WTC11 (cell line): ENCODE measurements at regions not wholly inside any gene's neighbourhood (a gene's known extent, or its start where the extent isn't known, plus 50 kb on each side); places are given as distances from the start of the nearest gene placed in this dataset.

Experiments
- SP1 ChIP-seq: sonication (generic); formaldehyde crosslinking; conservative IDR thresholded peaks from 2 replicates; pipeline ENCODE4 v1.8.1; 2022; ENCODE audit warnings: missing genetic modification reagents
- TCF7 ChIP-seq: sonication (generic); formaldehyde crosslinking; IDR thresholded peaks from 2 replicates; pipeline ENCODE4 v1.8.0; 2022; ENCODE audit warnings: mild to moderate bottlenecking, low read depth, missing genetic modification reagents, moderate library complexity
- TF ChIP-seq, protein P1 (sequence below): sonication (generic); formaldehyde crosslinking; IDR thresholded peaks from 2 replicates; pipeline ENCODE4 v1.8.0; 2022; ENCODE audit warnings: missing genetic modification reagents
- TF ChIP-seq, protein P2 (sequence below): sonication (generic); formaldehyde crosslinking; conservative IDR thresholded peaks from 2 replicates; pipeline ENCODE4 v1.8.1; 2023; ENCODE audit warnings: mild to moderate bottlenecking, low read depth, missing genetic modification reagents, moderate library complexity
- TF ChIP-seq, protein P3 (sequence below): fragments of 200-600 bp; IDR thresholded peaks from 2 replicates; pipeline ENCODE4 v1.8.0; 2022; ENCODE audit warnings: antibody characterized with exemption
- TF ChIP-seq, protein P4 (sequence below): sonication (generic); formaldehyde crosslinking; IDR thresholded peaks from 2 replicates; pipeline ENCODE4 v1.8.1; 2023; ENCODE audit warnings: mild to moderate bottlenecking, missing genetic modification reagents, moderate library complexity
- TF ChIP-seq, protein P5 (sequence below): sonication (generic); formaldehyde crosslinking; IDR thresholded peaks from 2 replicates; pipeline ENCODE4 v1.8.1; 2022; ENCODE audit warnings: low read depth, missing genetic modification reagents, borderline replicate concordance
- TF ChIP-seq, protein P6 (sequence below): sonication (generic); formaldehyde crosslinking; IDR thresholded peaks from 2 replicates; pipeline ENCODE4 v1.8.0; 2023; ENCODE audit warnings: mild to moderate bottlenecking, missing genetic modification reagents
- TF ChIP-seq, protein P7 (sequence below): sonication (generic); formaldehyde crosslinking; IDR thresholded peaks from 2 replicates; pipeline ENCODE4 v1.8.0; 2022; ENCODE audit warnings: mild to moderate bottlenecking, missing genetic modification reagents
- TF ChIP-seq, protein P8 (sequence below): sonication (generic); formaldehyde crosslinking; IDR thresholded peaks from 2 replicates; pipeline ENCODE4 v1.8.0; 2022; ENCODE audit warnings: mild to moderate bottlenecking, missing genetic modification reagents

DNA sequence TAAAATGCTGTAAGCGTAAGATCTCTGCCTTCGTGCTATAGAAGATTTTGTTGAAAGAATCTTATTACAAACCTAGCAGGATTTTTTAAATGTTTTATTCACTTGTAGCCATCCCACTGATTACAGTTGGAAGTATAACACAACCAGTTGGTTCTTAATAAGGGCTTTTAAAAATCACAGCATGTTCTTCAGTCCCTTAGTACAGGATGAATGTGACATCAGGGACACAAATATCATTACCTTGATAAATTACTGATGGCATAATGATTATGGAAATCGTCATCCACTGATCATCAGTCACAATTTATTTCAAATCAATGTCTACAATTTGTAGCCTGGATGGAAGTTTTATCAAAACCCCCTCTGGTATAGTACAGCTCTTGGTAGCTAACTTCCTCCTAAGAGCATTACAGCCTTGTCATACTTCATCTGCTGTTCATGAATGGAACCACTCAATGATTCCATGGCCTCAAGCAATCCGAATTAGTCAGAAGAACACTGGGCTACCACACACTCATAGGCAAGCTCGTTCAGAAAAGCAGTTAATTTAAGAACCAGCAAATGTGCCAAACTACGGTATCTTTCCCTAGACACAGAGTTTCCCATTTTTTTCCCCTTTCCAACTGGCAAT is 389.2 kb upstream of the TENM3 start:
- TF ChIP-seq, protein P1, sequence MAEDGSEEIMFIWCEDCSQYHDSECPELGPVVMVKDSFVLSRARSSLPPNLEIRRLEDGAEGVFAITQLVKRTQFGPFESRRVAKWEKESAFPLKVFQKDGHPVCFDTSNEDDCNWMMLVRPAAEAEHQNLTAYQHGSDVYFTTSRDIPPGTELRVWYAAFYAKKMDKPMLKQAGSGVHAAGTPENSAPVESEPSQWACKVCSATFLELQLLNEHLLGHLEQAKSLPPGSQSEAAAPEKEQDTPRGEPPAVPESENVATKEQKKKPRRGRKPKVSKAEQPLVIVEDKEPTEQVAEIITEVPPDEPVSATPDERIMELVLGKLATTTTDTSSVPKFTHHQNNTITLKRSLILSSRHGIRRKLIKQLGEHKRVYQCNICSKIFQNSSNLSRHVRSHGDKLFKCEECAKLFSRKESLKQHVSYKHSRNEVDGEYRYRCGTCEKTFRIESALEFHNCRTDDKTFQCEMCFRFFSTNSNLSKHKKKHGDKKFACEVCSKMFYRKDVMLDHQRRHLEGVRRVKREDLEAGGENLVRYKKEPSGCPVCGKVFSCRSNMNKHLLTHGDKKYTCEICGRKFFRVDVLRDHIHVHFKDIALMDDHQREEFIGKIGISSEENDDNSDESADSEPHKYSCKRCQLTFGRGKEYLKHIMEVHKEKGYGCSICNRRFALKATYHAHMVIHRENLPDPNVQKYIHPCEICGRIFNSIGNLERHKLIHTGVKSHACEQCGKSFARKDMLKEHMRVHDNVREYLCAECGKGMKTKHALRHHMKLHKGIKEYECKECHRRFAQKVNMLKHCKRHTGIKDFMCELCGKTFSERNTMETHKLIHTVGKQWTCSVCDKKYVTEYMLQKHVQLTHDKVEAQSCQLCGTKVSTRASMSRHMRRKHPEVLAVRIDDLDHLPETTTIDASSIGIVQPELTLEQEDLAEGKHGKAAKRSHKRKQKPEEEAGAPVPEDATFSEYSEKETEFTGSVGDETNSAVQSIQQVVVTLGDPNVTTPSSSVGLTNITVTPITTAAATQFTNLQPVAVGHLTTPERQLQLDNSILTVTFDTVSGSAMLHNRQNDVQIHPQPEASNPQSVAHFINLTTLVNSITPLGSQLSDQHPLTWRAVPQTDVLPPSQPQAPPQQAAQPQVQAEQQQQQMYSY, result no peak
- TF ChIP-seq, protein P2, sequence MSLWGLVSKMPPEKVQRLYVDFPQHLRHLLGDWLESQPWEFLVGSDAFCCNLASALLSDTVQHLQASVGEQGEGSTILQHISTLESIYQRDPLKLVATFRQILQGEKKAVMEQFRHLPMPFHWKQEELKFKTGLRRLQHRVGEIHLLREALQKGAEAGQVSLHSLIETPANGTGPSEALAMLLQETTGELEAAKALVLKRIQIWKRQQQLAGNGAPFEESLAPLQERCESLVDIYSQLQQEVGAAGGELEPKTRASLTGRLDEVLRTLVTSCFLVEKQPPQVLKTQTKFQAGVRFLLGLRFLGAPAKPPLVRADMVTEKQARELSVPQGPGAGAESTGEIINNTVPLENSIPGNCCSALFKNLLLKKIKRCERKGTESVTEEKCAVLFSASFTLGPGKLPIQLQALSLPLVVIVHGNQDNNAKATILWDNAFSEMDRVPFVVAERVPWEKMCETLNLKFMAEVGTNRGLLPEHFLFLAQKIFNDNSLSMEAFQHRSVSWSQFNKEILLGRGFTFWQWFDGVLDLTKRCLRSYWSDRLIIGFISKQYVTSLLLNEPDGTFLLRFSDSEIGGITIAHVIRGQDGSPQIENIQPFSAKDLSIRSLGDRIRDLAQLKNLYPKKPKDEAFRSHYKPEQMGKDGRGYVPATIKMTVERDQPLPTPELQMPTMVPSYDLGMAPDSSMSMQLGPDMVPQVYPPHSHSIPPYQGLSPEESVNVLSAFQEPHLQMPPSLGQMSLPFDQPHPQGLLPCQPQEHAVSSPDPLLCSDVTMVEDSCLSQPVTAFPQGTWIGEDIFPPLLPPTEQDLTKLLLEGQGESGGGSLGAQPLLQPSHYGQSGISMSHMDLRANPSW (CRISPR knock-in tag), result no peak
- TF ChIP-seq, protein P3, sequence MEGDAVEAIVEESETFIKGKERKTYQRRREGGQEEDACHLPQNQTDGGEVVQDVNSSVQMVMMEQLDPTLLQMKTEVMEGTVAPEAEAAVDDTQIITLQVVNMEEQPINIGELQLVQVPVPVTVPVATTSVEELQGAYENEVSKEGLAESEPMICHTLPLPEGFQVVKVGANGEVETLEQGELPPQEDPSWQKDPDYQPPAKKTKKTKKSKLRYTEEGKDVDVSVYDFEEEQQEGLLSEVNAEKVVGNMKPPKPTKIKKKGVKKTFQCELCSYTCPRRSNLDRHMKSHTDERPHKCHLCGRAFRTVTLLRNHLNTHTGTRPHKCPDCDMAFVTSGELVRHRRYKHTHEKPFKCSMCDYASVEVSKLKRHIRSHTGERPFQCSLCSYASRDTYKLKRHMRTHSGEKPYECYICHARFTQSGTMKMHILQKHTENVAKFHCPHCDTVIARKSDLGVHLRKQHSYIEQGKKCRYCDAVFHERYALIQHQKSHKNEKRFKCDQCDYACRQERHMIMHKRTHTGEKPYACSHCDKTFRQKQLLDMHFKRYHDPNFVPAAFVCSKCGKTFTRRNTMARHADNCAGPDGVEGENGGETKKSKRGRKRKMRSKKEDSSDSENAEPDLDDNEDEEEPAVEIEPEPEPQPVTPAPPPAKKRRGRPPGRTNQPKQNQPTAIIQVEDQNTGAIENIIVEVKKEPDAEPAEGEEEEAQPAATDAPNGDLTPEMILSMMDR, result no peak
- TF ChIP-seq, protein P4, sequence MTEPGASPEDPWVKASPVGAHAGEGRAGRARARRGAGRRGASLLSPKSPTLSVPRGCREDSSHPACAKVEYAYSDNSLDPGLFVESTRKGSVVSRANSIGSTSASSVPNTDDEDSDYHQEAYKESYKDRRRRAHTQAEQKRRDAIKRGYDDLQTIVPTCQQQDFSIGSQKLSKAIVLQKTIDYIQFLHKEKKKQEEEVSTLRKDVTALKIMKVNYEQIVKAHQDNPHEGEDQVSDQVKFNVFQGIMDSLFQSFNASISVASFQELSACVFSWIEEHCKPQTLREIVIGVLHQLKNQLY (CRISPR knock-in tag), result no peak
- TF ChIP-seq SP1 (CRISPR knock-in tag) (no peak), TCF7 (CRISPR knock-in tag) (no peak)
- TF ChIP-seq, protein P5, sequence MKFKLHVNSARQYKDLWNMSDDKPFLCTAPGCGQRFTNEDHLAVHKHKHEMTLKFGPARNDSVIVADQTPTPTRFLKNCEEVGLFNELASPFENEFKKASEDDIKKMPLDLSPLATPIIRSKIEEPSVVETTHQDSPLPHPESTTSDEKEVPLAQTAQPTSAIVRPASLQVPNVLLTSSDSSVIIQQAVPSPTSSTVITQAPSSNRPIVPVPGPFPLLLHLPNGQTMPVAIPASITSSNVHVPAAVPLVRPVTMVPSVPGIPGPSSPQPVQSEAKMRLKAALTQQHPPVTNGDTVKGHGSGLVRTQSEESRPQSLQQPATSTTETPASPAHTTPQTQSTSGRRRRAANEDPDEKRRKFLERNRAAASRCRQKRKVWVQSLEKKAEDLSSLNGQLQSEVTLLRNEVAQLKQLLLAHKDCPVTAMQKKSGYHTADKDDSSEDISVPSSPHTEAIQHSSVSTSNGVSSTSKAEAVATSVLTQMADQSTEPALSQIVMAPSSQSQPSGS (CRISPR knock-in tag), result no peak
- TF ChIP-seq, protein P6, sequence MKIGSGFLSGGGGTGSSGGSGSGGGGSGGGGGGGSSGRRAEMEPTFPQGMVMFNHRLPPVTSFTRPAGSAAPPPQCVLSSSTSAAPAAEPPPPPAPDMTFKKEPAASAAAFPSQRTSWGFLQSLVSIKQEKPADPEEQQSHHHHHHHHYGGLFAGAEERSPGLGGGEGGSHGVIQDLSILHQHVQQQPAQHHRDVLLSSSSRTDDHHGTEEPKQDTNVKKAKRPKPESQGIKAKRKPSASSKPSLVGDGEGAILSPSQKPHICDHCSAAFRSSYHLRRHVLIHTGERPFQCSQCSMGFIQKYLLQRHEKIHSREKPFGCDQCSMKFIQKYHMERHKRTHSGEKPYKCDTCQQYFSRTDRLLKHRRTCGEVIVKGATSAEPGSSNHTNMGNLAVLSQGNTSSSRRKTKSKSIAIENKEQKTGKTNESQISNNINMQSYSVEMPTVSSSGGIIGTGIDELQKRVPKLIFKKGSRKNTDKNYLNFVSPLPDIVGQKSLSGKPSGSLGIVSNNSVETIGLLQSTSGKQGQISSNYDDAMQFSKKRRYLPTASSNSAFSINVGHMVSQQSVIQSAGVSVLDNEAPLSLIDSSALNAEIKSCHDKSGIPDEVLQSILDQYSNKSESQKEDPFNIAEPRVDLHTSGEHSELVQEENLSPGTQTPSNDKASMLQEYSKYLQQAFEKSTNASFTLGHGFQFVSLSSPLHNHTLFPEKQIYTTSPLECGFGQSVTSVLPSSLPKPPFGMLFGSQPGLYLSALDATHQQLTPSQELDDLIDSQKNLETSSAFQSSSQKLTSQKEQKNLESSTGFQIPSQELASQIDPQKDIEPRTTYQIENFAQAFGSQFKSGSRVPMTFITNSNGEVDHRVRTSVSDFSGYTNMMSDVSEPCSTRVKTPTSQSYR, result no peak
- TF ChIP-seq, protein P7, sequence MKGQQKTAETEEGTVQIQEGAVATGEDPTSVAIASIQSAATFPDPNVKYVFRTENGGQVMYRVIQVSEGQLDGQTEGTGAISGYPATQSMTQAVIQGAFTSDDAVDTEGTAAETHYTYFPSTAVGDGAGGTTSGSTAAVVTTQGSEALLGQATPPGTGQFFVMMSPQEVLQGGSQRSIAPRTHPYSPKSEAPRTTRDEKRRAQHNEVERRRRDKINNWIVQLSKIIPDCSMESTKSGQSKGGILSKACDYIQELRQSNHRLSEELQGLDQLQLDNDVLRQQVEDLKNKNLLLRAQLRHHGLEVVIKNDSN, result no peak
- TF ChIP-seq, protein P8, sequence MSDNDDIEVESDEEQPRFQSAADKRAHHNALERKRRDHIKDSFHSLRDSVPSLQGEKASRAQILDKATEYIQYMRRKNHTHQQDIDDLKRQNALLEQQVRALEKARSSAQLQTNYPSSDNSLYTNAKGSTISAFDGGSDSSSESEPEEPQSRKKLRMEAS (CRISPR knock-in tag), result no peak
